GM12864 (cell line): ENCODE measurements at regions not wholly inside any gene's neighbourhood (a gene's known extent, or its start where the extent isn't known, plus 50 kb on each side); places are given as distances from the start of the nearest gene placed in this dataset.
"Not testable (repeated sequence)": the region's sequence is repeated elsewhere in the genome, so short reads cannot be mapped to it uniquely, and the experiment has no call there.

ENCODE experiments used
- DNase-seq: peaks from one replicate; pipeline ENCODE4 v3.0.0-alpha.2; 2011; ENCODE audit warnings: low read depth
- H3K4me3 ChIP-seq: 2 replicates; pipeline ENCODE4 v1.5.1; 2011; ENCODE audit warnings: mild to moderate bottlenecking, low read depth, low read length, control low read depth
- CTCF ChIP-seq: IDR thresholded peaks from 2 replicates; pipeline ENCODE4 v1.5.1; 2011; ENCODE audit warnings: low read depth, mild to moderate bottlenecking, moderate library complexity, low read length, control low read depth, inconsistent platforms; ENCODE audit errors: missing control alignments

GRCh38 chr2:176423819-176424218 is 154.6 kb downstream of the MTX2 start:
- DNase-seq, result no peak
- no peak overlapping the region for H3K4me3 ChIP-seq
- TF ChIP-seq CTCF, result no peak

DNA sequence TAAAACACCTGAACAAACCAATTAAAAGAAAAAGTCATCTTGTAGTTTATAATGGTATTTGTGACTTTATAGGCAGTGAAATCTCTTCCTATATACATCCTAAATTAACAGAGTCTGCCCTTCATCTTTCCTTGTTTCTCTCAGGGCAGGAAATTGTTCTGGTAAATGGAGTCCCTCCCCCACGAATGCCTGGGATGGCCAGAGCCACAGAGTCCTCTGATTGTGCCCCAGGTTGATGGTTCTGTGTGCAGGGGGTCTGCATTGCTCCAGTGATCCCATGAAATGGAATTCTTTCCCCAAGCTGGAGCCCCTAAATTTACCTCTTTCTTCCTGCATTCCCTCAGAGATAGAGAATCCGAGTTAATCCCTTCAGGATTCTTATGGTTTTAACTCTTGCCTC is 155.5 kb downstream of the MTX2 start:
- H3K4me3 ChIP-seq, result no peak overlapping the region
- DNase-seq, result no peak
- TF ChIP-seq CTCF, result no peak

- H3K4me3 ChIP-seq, result no peak overlapping the region
- DNase-seq, result no peak
- TF ChIP-seq CTCF, result no peak
Measured at GRCh38 chr2:176427549-176427948, 158.3 kb downstream of the MTX2 start.

- peak; percentile 5 for DNase-seq
- H3K4me3 ChIP-seq, result not testable (repeated sequence)
Measured at GRCh38 chr2:176428944-176429469, 159.8 kb downstream of the MTX2 start.

GRCh38 chr2:176432434-176432833 is 163.2 kb downstream of the MTX2 start:
- no peak for DNase-seq
- TF ChIP-seq CTCF, result no peak
- H3K4me3 ChIP-seq, result no peak overlapping the region

DNA sequence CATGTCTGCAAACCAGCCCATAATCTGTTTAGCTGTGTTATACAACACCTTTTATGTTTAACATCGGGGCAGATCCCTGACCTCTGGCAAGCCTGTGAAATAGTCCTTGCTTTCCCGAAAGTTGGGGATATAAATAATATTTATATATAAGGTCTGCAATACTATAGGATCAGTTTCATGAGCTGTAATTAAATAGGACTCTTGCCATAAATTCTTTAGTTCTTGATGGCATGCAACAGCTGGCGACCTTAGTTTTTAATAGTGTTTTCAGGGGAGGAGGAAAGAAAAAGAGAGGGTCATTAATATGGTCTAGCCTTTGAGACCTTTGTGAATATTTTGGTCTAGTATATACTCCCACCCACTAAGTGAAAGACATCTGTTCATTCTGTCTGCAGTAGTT is 166.5 kb downstream of the MTX2 start:
- no peak for TF ChIP-seq CTCF
- H3K4me3 ChIP-seq, result no peak overlapping the region
- no peak for DNase-seq

GRCh38 chr2:176443946-176444345 is 174.7 kb downstream of the MTX2 start:
- DNase-seq, result no peak
- TF ChIP-seq CTCF, result no peak

More at GRCh38 chr2:176443946-176444345, 174.7 kb downstream of the MTX2 start:
- H3K4me3 ChIP-seq, result no peak overlapping the region
